Activated naive CD4-positive, alpha-beta T cell treated with anti-CD3 and anti-CD28 coated beads, Interleukin-2, amount 50 U/mL, for 24 hours (primary cell): ENCODE measurements at regions not wholly inside any gene's neighbourhood (a gene's known extent, or its start where the extent isn't known, plus 50 kb on each side); places are given as distances from the start of the nearest gene placed in this dataset.

Source experiments
- H3K27ac Mint-ChIP-seq: one replicate; pipeline ENCODE4 v1.8.0; 2021; ENCODE audit warnings: mild to moderate bottlenecking, mixed read lengths
- H3K27me3 Mint-ChIP-seq: one replicate; pipeline ENCODE4 v1.8.0; 2021; ENCODE audit warnings: mixed read lengths
- H3K36me3 Mint-ChIP-seq: one replicate; pipeline ENCODE4 v1.8.0; 2021; ENCODE audit warnings: mixed read lengths
- H3K4me1 Mint-ChIP-seq: one replicate; pipeline ENCODE4 v1.8.0; 2021; ENCODE audit warnings: mixed read lengths
- H3K4me3 Mint-ChIP-seq: one replicate; pipeline ENCODE4 v1.8.0; 2021; ENCODE audit warnings: mild to moderate bottlenecking, mixed read lengths
- H3K9me3 Mint-ChIP-seq: one replicate; pipeline ENCODE4 v1.8.0; 2021; ENCODE audit warnings: mixed read lengths

GRCh38 chr14:104342435-104343293, 204.3 kb downstream of the KIF26A start:
- peaks cover 4% of the 10 kb centered on the region for H3K27me3 Mint-ChIP-seq
- H3K27ac Mint-ChIP-seq = no peak overlapping the region
- peaks cover 9% of the 10 kb centered on the region for H3K9me3 Mint-ChIP-seq
- no peak overlapping the region for H3K4me3 Mint-ChIP-seq
- no peaks in the 10 kb centered on the region for H3K4me1 Mint-ChIP-seq
- peaks cover 7% of the 10 kb centered on the region for H3K36me3 Mint-ChIP-seq

DNA sequence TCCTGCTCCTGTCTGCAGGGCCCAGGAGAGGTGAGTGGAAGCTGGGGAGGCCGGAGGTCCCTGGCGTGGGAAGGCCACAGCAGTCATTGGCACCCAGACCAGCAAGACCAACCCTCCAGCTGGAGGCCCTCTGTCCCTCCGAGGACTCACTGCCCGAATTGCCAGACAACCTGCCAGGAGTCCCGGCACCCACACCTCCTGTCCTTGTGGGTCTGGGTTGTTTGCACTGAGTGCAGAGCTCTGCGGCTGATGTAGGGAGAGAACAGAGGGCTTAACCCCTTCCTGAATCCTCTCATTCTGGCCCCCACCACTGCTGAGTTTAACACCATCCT, 204.9 kb downstream of the KIF26A start:
- H3K9me3 Mint-ChIP-seq = peaks cover 6% of the 10 kb centered on the region
- peaks cover 4% of the 10 kb centered on the region for H3K27me3 Mint-ChIP-seq
- peaks cover 5% of the 10 kb centered on the region for H3K36me3 Mint-ChIP-seq
- no peaks in the 10 kb centered on the region for H3K4me1 Mint-ChIP-seq
- H3K27ac Mint-ChIP-seq = no peak overlapping the region
- no peak overlapping the region for H3K4me3 Mint-ChIP-seq

DNA sequence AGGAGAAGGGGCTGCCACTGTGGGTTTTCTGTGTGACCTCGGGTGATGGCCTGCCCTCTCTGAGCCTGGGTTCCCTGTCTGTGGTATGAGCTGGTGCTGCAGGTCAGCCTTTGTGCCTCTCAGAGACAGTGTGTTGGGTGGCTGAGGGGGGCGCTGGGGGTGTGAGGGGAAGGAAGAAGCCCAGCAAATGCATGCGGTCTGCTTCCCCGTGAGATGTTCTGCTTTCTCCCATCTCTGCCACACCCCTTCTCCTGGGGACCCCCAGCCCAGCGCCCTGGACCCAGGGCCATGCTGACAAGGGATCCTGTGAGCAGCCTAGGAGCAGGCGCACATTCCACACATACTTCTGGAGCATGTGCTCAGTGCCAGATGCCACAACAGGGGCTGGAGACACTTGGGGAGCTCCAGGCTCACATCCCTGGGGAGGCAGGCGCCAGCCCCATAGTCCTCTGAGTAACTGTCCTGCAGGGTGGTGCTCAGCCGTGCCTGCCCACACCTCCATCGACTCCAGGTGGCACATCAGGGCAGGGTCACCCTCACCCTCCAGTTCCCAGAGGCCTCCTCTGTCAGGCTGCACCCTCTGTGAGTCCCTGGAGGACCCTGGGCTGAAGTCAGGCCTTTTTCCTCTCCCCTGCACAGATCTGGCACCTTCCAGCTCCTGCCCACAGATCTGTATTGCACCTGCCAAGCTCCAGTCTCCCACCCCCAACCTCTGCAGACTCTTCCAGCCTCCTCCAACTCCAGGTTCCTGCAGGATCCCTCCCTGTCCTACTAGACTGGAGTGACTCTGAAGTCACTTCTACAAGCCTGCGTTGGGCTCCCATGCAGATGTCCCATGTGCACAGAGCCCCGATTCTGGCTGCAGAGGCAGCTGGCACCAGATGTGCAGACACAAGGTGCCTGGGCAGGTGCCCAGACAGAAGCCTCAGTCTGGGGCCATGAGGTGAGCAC, 205.6 kb downstream of the KIF26A start:
- H3K36me3 Mint-ChIP-seq = no peaks in the 10 kb centered on the region
- H3K4me1 Mint-ChIP-seq = no peaks in the 10 kb centered on the region
- H3K27ac Mint-ChIP-seq = no peak overlapping the region
- H3K9me3 Mint-ChIP-seq = no peaks in the 10 kb centered on the region
- H3K4me3 Mint-ChIP-seq = no peak overlapping the region
- peaks cover 4% of the 10 kb centered on the region for H3K27me3 Mint-ChIP-seq

DNA sequence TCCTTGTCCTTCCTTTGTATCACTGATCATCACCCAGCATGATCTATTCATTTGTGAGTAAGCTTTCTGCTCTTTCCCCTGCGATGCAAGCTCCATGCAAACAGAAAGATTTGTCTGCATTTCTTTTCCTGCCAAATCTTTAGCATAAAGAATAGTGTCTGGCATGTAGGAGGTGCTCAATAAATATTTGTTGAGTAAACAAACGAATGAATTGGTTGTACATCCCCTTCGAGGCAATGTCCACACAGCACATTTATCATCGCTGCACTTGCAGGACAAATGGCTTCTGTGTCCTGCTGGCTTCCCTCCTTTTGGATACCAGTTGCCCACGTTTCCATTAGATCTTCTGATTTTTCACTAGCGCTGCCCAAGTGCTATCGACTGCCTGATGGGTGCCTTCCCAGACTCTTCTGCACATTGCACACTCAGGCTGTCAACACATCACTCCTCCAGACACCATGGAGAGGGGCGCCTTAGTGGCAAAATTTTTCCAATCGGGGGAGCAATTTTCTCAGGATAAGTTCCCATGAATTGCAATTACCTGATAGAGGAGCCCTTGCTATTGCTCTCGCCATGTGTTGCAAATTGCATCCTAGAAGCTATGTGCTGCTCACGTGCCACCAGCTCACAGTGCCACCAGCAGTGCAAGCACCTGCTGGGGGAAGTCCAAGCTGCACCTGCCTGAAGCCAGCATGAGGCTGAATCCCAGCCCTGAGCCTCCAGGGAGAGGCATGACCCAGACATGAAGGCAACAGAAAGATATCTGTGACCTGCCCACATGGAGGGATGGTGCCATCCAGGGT, 206.6 kb downstream of the KIF26A start:
- H3K4me3 Mint-ChIP-seq = no peak overlapping the region
- H3K27ac Mint-ChIP-seq = no peak overlapping the region
- no peaks in the 10 kb centered on the region for H3K9me3 Mint-ChIP-seq
- peaks cover 4% of the 10 kb centered on the region for H3K27me3 Mint-ChIP-seq
- H3K4me1 Mint-ChIP-seq = no peaks in the 10 kb centered on the region
- no peaks in the 10 kb centered on the region for H3K36me3 Mint-ChIP-seq

GRCh38 chr14:104345621-104346462, 207.5 kb downstream of the KIF26A start:
- no peaks in the 10 kb centered on the region for H3K4me1 Mint-ChIP-seq
- H3K9me3 Mint-ChIP-seq = no peaks in the 10 kb centered on the region
- H3K4me3 Mint-ChIP-seq = no peak overlapping the region
- no peak overlapping the region for H3K27ac Mint-ChIP-seq
- no peaks in the 10 kb centered on the region for H3K36me3 Mint-ChIP-seq
- H3K27me3 Mint-ChIP-seq = peaks cover 4% of the 10 kb centered on the region

GRCh38 chr14:104346608-104347007, 208.2 kb downstream of the KIF26A start:
- Mint-ChIP-seq H3K36me3 (no peaks in the 10 kb centered on the region), H3K27me3 (peaks cover 4% of the 10 kb centered on the region), H3K9me3 (no peaks in the 10 kb centered on the region), H3K4me1 (no peaks in the 10 kb centered on the region), H3K4me3 (no peak overlapping the region), H3K27ac (no peak overlapping the region)

DNA sequence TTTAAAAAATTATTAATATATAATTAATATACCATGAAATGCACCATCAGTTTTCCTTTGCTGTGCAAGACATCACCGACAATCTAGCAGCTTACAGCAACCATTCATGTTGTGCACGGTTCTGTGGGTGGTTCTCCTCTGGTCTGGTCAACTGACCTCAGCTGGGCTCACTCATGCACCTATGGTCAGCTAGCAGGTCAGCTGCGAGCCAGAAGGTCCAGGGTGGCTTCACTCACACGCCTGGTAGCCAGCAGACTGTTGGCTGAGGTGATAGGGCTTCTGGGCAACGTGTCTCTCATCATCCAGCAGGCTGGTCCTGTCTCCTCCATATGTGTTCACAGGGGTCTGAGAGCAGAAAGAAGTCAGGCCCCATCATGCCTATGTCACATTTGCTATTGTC, 210.4 kb downstream of the KIF26A start:
- Mint-ChIP-seq H3K27me3 (peaks cover 2% of the 10 kb centered on the region), H3K27ac (no peak overlapping the region), H3K4me1 (no peaks in the 10 kb centered on the region), H3K4me3 (no peak overlapping the region), H3K36me3 (no peaks in the 10 kb centered on the region), H3K9me3 (no peaks in the 10 kb centered on the region)

DNA sequence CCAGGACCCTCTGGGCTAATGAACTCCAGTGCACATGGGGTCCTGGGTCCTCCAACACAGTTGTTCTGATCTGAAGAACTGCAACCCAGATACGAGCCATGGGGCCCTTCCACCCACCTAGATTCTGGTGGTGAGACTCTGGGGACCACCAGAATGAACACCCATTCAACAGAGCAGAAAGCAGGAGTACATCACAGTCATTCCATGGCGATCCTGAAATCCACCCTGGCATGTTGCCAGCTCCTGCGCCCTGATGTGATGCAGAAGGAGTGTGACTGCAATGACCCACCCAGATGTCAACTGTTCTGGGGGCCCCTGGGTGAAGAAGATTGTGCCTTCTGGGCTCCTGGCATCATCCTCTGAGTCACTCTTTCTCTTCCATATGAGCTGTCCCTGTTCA, 211.6 kb downstream of the KIF26A start:
- Mint-ChIP-seq H3K4me3 (no peak overlapping the region), H3K27me3 (no peaks in the 10 kb centered on the region), H3K36me3 (no peaks in the 10 kb centered on the region), H3K4me1 (no peaks in the 10 kb centered on the region), H3K27ac (no peak overlapping the region), H3K9me3 (no peaks in the 10 kb centered on the region)

- H3K4me1 Mint-ChIP-seq = no peaks in the 10 kb centered on the region
- no peaks in the 10 kb centered on the region for H3K27me3 Mint-ChIP-seq
- H3K4me3 Mint-ChIP-seq = no peak overlapping the region
- H3K27ac Mint-ChIP-seq = no peak overlapping the region
- H3K9me3 Mint-ChIP-seq = no peaks in the 10 kb centered on the region
- no peaks in the 10 kb centered on the region for H3K36me3 Mint-ChIP-seq
Measured at GRCh38 chr14:104350463-104351185, 212.2 kb downstream of the KIF26A start.

- H3K36me3 Mint-ChIP-seq = no peaks in the 10 kb centered on the region
- H3K27me3 Mint-ChIP-seq = no peaks in the 10 kb centered on the region
- H3K4me3 Mint-ChIP-seq = no peak overlapping the region
- H3K4me1 Mint-ChIP-seq = no peaks in the 10 kb centered on the region
- H3K9me3 Mint-ChIP-seq = no peaks in the 10 kb centered on the region
- H3K27ac Mint-ChIP-seq = no peak overlapping the region
Measured at GRCh38 chr14:104351849-104352492, 213.6 kb downstream of the KIF26A start.

DNA sequence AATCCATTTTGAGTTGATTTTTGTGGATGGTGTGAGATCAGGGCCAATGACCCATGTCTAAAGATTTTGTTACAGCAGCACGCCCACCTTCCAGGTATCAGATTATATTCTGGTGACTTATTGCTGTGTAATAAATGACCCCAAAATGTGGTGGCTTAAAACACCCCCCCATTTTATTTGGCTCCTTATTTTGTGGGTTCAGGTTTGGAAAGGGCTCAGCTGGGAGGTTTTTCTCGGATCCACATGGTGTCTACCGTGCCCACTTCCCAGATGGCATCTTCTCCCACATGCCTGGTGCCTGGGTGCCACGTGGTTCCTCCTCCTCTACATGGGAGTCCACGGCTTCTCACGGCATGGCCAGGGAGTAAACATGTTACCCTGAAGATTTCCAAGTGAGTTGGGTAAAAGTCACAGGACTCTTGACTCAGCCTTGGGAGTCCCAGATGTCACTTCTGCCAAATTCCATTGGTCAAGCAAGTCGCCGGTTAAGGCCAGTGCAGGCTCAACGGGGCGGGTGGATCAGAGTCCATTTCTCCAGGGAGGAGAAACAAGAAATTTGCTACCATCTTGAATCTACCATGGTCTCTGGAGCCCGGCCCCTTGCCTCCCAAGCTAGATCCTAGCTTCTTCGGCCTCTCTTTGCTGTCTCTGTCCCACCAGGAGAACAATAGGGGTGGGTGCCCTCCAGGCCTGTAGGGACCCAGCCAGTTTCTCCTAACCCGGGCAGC, 214.3 kb downstream of the KIF26A start:
- H3K36me3 Mint-ChIP-seq = no peaks in the 10 kb centered on the region
- no peaks in the 10 kb centered on the region for H3K4me1 Mint-ChIP-seq
- no peaks in the 10 kb centered on the region for H3K27me3 Mint-ChIP-seq
- H3K9me3 Mint-ChIP-seq = no peaks in the 10 kb centered on the region
- no peak overlapping the region for H3K4me3 Mint-ChIP-seq
- no peak overlapping the region for H3K27ac Mint-ChIP-seq

GRCh38 chr14:104353221-104353920, 215.0 kb downstream of the KIF26A start:
- no peaks in the 10 kb centered on the region for H3K4me1 Mint-ChIP-seq
- no peaks in the 10 kb centered on the region for H3K27me3 Mint-ChIP-seq
- no peaks in the 10 kb centered on the region for H3K9me3 Mint-ChIP-seq
- H3K4me3 Mint-ChIP-seq = no peak overlapping the region
- no peak overlapping the region for H3K27ac Mint-ChIP-seq
- no peaks in the 10 kb centered on the region for H3K36me3 Mint-ChIP-seq
